GM18499 (cell line): ENCODE measurements at regions not wholly inside any gene's neighbourhood (a gene's known extent, or its start where the extent isn't known, plus 50 kb on each side); places are given as distances from the start of the nearest gene placed in this dataset.
"Not testable (repeated sequence)": the region's sequence is repeated elsewhere in the genome, so short reads cannot be mapped to it uniquely, and the experiment has no call there.

Source experiments
- ATAC-seq: cut with Tn5 transposase; IDR thresholded peaks from one replicate; pipeline ENCODE4 v1.9.1; 2021; ENCODE audit warnings: moderate number of reproducible peaks; ENCODE audit not compliant: insufficient read depth, unreplicated experiment

DNA sequence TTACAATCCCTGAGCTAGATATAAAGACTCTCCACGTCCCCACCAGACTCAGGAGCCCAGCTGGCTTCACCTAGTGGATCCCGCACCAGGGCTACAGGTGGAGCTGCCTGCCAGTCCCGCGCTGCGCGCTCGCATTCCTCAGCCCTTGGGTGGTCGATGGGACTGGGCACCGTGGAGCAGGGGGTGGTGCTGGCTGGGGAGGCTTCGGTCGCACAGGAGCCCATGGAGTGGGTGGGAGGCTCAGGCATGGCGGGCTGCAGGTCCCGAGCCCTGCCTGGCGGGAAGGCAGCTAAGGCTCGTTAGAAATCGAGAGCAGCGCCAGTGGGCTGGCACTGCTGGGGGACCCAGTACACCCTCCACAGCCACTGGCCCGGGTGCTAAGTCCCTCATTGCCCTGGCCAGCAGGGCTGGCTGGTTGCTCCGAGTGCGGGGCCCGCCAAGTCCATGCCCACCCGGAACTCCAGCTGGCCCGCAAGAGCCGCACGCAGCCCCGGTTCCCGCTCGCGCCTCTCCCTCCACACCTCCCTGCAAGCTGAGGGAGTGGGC, 423.7 kb downstream of the OLFM4 start:
- ATAC-seq, result not testable (repeated sequence)

DNA sequence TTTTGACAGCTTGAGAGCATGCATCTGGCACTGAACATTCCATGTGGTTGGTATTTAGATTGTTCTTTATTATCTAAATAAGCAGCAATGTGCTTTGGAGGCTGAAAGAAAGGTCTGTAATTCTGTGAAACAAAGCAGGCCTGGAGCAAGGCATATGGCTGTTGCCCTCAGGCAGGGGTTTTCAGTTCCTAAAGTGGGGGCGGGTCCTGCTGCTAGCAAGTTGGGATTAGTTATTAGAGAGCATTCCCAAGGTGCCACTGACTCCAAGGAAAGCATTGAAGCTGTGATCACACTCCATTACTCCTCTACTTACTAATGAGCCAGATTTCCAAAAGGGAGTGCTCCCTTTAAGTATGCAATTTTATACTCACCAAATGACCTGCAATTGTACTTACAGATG, 432.2 kb downstream of the OLFM4 start:
- ATAC-seq, result no peak

GRCh38 chr13:53463106-53463505, 434.5 kb downstream of the OLFM4 start:
- no peak for ATAC-seq

DNA sequence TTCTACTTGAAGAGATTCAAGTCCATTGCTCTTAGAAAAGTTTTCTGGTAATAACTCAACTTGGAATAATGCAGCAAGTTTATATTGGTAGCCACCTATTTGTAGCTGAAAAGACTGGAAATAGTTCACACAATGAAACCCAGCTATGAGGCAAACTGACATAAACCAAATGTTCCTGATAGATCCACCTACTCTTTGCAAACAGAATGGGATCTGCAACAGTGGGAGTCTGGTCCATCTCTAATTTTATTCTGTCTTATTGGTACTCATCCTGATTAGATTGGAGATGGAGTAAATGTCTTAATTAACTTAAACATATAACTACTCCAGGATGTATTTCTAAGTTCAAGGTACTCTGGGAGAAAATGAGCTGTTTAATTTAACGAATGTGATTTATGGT, 438.0 kb downstream of the OLFM4 start:
- no peak for ATAC-seq

GRCh38 chr13:53473397-53473796, 444.8 kb downstream of the OLFM4 start:
- ATAC-seq, result no peak

DNA sequence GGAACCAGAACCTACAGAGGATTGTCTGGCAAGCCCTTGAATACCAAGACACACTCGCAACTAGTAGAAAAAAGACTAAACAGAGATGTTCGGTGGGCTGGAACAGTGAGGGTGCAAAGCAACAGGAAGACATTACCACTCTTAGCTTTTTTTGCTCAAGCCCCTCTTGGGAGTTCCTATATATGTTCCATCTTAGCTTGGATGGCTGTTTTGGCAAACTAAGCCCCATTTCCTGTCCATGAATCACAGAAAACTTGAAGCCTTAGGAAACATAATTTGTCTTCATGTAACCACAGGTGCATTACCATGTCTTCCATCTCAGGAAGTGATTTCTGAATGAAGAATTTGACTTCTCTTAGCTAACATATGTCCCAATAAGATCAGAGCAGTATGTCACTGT, 446.3 kb downstream of the OLFM4 start:
- no peak for ATAC-seq

DNA sequence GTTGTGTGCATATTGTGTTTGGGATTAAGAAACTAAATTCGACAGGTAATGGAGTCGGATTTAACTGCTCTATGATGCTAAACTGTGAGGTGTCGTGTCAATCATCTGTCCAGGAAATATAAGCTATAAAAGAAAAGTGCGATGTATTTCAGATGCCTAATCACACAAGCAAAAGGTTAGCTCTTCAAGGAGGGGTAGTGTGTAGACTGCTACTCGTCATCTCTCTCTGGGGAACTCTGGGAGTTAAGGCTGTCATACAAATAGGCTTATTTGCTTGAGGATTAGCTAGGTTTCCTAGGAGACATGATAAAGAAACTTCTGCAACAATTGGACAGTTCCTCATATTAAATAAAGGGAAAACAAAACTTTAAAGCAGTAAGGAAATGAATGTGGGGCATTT, 462.1 kb downstream of the OLFM4 start:
- no peak for ATAC-seq

DNA sequence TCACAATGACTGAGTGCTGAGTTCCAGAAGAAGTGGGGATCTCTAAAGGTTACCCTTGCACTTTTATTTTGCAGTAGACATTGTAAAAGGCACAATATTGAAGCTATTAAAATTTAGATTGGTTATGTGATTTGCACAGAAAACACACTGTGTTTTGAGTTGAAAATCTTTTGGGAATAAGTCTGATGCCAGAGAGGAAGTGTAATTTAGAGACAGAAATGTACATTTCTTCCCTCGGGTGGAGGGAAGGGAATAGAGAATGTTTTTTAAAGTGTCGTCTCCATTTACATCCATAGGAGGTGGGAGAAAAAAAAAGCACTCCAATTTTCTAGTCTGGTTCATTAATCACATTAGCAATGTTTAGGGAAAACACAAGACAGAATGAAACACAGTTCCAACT, 465.8 kb downstream of the OLFM4 start:
- ATAC-seq, result no peak

DNA sequence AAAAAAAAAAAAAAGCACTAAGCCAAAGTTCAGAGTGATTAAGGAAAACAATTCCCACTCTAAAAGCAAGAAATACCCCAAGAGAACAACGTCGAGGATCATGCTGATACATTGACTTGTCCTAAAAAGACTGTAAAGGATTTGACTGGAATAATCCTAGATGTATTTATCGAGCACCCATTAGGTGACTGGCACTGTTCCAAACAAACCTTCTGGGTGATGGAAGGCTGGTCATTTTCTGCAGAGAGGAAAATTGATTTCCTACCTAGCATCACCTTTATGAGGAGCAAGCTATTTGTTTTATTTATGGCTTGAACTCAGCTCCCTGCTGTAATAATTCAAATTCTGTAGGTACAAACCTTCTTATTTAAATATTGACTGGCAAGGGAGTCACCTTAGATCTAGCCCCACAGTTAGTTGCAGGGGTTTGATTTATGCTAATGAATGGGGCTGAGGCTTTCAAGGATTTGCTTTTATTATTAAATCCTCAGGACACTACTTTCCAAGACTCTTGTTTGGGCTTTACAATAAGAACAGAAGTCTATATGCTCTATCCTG, 471.0 kb downstream of the OLFM4 start:
- no peak for ATAC-seq

GRCh38 chr13:53501387-53501786, 472.8 kb downstream of the OLFM4 start:
- no peak for ATAC-seq

- no peak for ATAC-seq
Observed at GRCh38 chr13:53507741-53508140, 479.1 kb downstream of the OLFM4 start.

- no peak for ATAC-seq
Observed at GRCh38 chr13:53512635-53513034, 484.0 kb downstream of the OLFM4 start.

- ATAC-seq, result no peak
Observed at GRCh38 chr13:53513226-53513625, 484.6 kb downstream of the OLFM4 start.

- ATAC-seq, result no peak
Observed at GRCh38 chr13:53520132-53520531, 491.5 kb downstream of the OLFM4 start.

- no peak for ATAC-seq
Observed at GRCh38 chr13:53522034-53522433, 493.4 kb downstream of the OLFM4 start.

GRCh38 chr13:53537586-53537985, 509.0 kb downstream of the OLFM4 start:
- ATAC-seq, result no peak

- ATAC-seq, result no peak
Observed at GRCh38 chr13:53545340-53545941, 516.8 kb downstream of the OLFM4 start.

- ATAC-seq, result no peak
Observed at GRCh38 chr13:53560556-53560955, 531.9 kb downstream of the OLFM4 start.

GRCh38 chr13:53562419-53562818, 533.8 kb downstream of the OLFM4 start:
- no peak for ATAC-seq

DNA sequence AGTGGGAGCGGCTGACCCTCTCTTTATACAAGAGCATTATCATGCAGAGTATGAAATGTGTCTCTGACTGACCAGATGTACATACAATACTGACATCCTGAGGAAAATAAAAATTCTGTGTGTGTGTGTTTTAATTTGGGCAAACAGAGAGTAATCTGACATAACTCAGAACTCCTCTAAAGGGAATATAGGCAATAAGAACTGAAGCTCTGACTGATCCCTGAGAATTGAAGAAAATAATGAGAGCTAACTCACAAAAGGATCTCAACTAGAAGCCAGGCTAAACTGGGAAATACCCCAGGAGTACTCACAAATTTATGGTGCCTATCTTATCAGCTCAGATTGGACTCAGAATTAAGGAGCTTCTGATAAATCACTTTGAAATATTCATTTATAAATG, 539.9 kb downstream of the OLFM4 start:
- ATAC-seq, result no peak

GRCh38 chr13:53569453-53569852, 540.8 kb downstream of the OLFM4 start:
- no peak for ATAC-seq

DNA sequence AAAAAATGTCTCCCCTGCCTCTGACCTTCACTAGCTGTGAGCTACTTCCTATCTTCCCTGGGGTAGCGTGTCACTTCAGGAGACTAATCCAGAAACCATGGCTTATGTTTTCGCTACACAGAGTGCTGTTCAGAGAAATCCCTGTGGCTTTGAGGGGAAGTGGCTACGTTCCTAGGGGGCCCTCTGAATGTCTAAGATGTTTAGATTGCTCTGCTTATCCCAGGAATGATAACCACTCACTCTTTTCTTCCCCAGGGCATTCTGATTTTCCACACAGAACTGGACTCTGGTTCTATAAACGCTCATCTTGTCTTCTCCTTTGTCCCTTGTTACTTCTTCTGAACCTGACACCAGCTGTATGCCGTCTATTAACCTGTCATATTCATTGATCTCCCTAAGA, 572.5 kb downstream of the OLFM4 start:
- ATAC-seq, result no peak
